Erythroblast (primary cell): ENCODE measurements at regions not wholly inside any gene's neighbourhood (a gene's known extent, or its start where the extent isn't known, plus 50 kb on each side); places are given as distances from the start of the nearest gene placed in this dataset.

ENCODE experiments used
- GATA1 ChIP-seq: IDR thresholded peaks from 2 replicates; pipeline ENCODE4 v1.6.1; 2011; ENCODE audit warnings: low read depth, mild to moderate bottlenecking, control low read depth, low read length, moderate library complexity
- POLR2A ChIP-seq: IDR thresholded peaks from 2 replicates; pipeline ENCODE4 v1.6.1; 2011; ENCODE audit warnings: mild to moderate bottlenecking, low read length

- TF ChIP-seq POLR2A: no peak
- no peak for TF ChIP-seq GATA1
These were observed 377.4 kb downstream of the RPRM start for GRCh38 chr2:153101187-153101586.
